Stimulated activated CD4-positive, alpha-beta T cell treated with anti-CD3 and anti-CD28 coated beads, Interleukin-2, amount 100 ng/mL, for 24 hours (primary cell): ENCODE measurements at regions not wholly inside any gene's neighbourhood (a gene's known extent, or its start where the extent isn't known, plus 50 kb on each side); places are given as distances from the start of the nearest gene placed in this dataset.
A peak's percentile ranks its signal among the peaks of the same experiment; 100 is the strongest.
"Not testable (repeated sequence)": the region's sequence is repeated elsewhere in the genome, so short reads cannot be mapped to it uniquely, and the experiment has no call there.

ENCODE experiments used
- DNase-seq, 2 donors: peaks; one replicate each; pipeline ENCODE4 v3.0.0-alpha.2; 2020

DNA sequence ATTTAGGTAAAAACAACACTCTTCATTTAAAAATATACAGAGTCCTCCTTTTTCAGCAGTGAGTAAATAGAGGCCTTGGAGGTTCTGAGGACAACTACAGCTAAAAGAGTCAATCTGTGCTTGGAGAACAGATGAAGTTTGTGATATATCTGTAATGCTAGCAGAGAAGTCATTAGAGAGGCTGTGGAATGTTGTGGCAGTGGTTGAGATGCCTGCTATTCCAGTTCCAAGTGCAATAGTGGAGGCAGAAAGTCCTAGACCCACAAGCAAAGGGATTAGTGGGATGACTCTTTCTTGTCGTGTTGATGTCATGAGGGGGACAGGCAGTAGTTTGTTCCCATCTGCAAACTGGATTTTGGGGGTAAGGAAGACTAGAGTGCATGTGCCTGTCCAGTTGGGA lies 62.1 kb upstream of the EZR start:
- not testable (repeated sequence) for DNase-seq

DNA sequence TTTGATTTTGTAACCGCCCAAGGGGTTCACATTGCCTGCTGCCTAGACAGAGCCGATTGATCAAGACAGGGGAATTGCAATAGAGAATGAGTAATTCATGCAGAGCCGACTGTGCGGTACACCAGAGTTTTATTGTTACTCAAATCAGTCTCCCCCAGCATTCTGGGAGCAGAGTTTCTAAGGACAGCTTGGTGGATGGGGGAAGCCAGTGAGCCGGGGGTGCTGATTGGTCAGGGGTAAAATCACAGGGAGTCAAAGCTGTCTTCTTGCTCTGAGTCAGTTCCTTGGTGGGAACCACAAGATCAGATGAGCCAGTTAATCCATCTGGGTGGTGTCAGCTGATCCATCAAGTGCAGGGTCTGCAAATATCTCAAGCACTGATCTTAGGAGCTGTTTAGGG lies 60.0 kb upstream of the EZR start:
- peak; percentile 59 to 63 for DNase-seq

DNA sequence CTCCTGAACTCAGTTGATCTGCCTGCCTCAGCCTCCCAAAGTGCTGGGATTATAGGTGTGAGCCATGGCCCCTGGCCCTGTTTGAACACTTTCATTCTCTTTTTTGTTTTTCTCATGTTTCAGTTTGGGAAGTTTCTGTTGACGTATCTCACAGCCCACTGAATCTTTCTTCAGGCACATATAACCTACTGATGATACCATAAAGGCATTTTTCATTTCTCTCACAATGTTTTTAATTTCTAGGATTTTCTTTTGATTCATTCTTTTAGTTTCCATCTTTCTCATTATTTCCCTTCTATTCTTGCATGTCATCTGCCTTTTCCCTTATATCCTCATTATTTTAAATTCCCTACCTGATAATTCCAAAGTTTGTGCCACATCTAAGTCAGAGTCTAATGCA lies 58.5 kb upstream of the EZR start:
- DNase-seq, result no peak

DNA sequence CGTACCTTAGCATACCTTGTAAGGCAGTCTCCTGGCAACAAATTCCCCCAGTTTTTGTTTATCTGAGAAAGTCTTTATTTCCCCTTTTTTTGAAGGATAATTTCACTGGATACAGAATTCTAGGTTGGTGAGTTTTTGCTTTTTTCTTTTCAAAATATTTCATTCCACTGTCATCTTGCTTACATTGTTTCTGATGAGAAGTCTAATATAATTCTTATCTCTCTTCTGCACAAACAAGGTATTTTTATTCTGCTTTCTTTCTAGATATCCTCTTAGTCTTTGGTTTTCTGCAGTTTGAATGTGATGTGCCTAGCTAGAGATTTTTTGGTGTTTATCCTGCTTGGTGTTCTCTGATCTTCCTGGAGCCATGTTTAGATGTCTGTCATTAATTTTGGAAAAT lies 57.7 kb upstream of the EZR start:
- no peak for DNase-seq

DNA sequence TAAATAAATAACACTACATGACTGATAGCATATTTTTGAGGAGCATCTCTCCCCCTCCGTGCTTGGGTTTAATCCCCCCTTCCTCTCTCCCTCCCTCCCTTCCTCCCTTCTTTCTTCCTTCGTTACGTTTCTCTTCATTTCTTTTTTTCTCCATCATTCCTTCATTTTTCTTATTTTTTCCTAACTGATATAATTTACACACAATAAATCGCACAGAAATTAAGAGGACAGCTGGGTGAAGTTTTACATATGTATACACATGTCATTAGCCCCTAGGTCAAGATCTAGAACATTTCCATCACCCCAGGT lies 51.4 kb upstream of the EZR start:
- DNase-seq, result no peak

DNA sequence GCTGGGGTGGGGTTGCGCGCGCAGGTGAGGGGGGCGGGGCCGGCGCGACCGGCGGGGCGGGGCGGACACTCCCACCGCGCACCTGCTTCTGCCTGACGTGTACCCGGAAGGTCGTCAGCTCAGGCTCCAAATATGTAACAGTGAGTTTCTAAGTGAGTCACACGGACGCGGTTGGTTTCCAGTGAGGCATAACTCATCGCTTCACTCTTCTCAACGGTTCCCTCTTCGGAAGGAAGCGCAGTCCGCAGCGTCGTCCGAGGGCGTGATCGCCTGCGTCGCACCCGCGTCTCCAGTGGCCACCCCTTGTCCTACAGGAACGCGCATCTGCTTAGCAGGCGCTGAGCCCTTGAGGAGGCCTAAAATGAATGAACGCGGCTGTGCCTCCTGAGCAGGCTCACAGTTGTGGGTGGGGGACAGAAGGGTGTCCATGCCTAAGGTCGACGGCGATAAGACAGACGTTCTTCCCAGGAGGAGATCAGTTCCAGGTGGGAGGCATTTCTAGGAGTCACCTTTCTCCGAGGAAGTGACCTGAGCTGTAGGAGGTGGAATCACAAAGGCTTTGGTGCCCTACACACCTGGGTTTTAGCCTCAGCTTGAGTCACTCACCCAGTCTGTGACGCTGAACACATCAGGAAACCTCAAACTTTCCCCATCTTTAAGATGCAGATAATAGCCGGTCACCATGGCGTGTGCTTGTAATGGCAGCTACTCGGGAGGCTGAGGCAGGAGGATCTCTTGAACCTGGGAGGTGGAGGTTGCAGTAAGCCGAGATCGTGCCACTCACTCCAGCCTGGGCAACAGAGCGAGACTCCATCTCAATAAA lies 50.9 kb upstream of the EZR start:
- DNase-seq, result peak; percentile 51 to 61

DNA sequence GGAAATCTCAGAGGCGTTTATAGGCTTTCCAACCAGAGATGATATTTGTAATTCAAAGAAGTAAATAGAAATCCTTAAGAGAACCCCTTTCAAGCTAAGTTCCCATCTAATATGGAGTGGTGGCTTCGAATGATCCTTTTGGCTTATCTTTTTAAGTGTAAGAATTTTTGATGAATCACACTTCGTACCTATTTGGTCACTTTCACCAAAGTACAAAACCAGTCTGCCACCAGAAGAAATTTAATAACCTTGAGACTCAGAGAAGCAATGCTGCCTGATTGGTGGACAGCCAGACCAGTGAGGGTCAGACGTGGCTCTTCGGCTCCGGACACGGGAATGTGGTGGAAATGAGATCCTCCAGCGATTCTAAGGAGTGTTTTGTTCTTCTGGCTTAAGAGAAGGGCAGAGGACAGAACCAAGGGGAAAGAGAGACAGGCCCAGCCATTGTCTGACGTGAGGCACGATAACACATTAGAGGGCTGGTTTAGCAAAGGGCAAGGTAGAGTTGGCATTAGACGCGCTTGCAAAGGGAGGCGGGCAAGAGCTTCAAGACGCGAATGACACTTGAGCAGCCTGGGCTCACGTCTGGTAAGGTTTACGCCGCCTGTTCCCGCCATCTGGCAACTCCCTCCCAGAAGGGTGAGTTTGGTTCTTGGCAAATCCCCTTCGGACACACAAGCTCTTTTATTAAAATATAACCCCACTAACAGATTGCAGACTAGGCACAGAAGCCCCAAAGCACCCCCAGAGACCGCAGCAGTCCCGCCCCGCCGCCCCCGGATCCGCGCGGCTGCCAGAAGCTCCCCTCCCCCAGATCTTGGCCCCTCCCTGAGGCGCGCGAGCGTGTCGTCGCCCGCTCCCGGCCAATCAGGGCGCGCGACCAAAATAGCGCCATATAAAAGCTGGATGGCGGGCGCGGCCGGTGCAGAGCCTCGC lies 50.0 kb upstream of the EZR start:
- peak; percentile 95 to 96 for DNase-seq
